Sigmoid colon (tissue), 6 donors: ENCODE measurements at regions not wholly inside any gene's neighbourhood (a gene's known extent, or its start where the extent isn't known, plus 50 kb on each side); places are given as distances from the start of the nearest gene placed in this dataset.

Source experiments
- DNase-seq: peaks from one replicate; pipeline ENCODE4 v3.0.0-alpha.2; 2019
- H3K27ac ChIP-seq, 4 donors: fragments of 200-600 bp; sonication (generic); one replicate each; pipeline ENCODE4 v1.5.1; 2016 to 2019; ENCODE audit warnings: mild to moderate bottlenecking in 1 of 4
- H3K27me3 ChIP-seq, 3 donors: fragments of 200-600 bp; sonication (generic); one replicate each; pipeline ENCODE4 v1.5.1; 2019; ENCODE audit warnings: mild to moderate bottlenecking in 1 of 3
- H3K36me3 ChIP-seq, 4 donors: fragments of 200-600 bp; sonication (generic); one replicate each; pipeline ENCODE4 v1.5.1; 2016 to 2019
- H3K4me1 ChIP-seq, 4 donors: fragments of 200-600 bp; sonication (generic); one replicate each; pipeline ENCODE4 v1.5.1; 2017 to 2019
- H3K4me3 ChIP-seq, 4 donors: fragments of 200-600 bp; sonication (generic); one replicate each; pipeline ENCODE4 v1.5.1; 2017 to 2019; ENCODE audit warnings: mild to moderate bottlenecking in 2 of 4, moderate library complexity in 1 of 4
- H3K9me3 ChIP-seq, 4 donors: fragments of 200-600 bp in 3 of 4; sonication (generic) in 3 of 4; one replicate each; pipeline versions ENCODE4 v1.5.1 to v1.6.1; 2013 to 2019
- CTCF ChIP-seq, 4 experiments: fragments of 450-650 bp in 3 of 4; fragments of 200-600 bp in 1 of 4; IDR thresholded peaks; one replicate each; pipeline ENCODE4 v1.5.1; 2016 to 2019; ENCODE audit warnings: antibody characterized with exemption in 4 of 4, mild to moderate bottlenecking in 3 of 4, moderate library complexity in 2 of 4
- EP300 ChIP-seq, 4 donors: sonication (generic); formaldehyde crosslinking; IDR thresholded peaks; one replicate each; pipeline ENCODE4 v1.6.1; 2017; ENCODE audit warnings: antibody characterized with exemption in 4 of 4
- POLR2A ChIP-seq, 2 donors: fragments of 450-650 bp; IDR thresholded peaks; one replicate each; pipeline ENCODE4 v1.6.1; 2016; ENCODE audit warnings: antibody characterized with exemption in 2 of 2, mild to moderate bottlenecking in 2 of 2, moderate library complexity in 2 of 2
- POLR2AphosphoS5 ChIP-seq, 4 donors: sonication (generic); formaldehyde crosslinking; IDR thresholded peaks; one replicate each; pipeline ENCODE4 v1.6.1; 2017; ENCODE audit warnings: antibody characterized with exemption in 4 of 4
- WGBS, 2 donors: extraction: QIAGEN DNeasy Blood & Tissue Kit; methylation state at CpG; one replicate each; pipeline ENCODE4 v1.1.7; 2013; 5-methylcytosine and 5-hydroxymethylcytosine counted together
- intact Hi-C: fragments of 100-400 bp; cut with DNase I; formaldehyde crosslinking; loops from one replicate; pipeline ENCODE4 v1.15.1; 2023
- donor health status: healthy with polysubstance abuse.
- donor health status: healthy.

- no peak overlapping the region for H3K27ac ChIP-seq
- intact Hi-C loops = no loop called here
- H3K4me3 ChIP-seq = no peak overlapping the region
- TF ChIP-seq CTCF (IDR thresholded peaks at IDR 0.05) (no peak), POLR2AphosphoS5 (IDR thresholded peaks at IDR 0.05) (no peak), POLR2A (IDR thresholded peaks at IDR 0.05) (no peak), EP300 (IDR thresholded peaks at IDR 0.05) (no peak)
- DNase-seq = no peak
- no peaks in the 10 kb centered on the region for H3K4me1 ChIP-seq
- no peaks in the 10 kb centered on the region for H3K36me3 ChIP-seq
- H3K27me3 ChIP-seq = no peaks in the 10 kb centered on the region
- WGBS, 2 donors = 61 to 73% methylated on average over 2 of the region's 2 CpGs
- no peaks in the 10 kb centered on the region for H3K9me3 ChIP-seq
Observed at GRCh38 chr6:87824958-87825491, 123.0 kb upstream of the AKIRIN2 start.

- intact Hi-C loops = no loop called here
- Histone ChIP-seq H3K4me1 (no peaks in the 10 kb centered on the region), H3K4me3 (no peak overlapping the region), H3K36me3 (no peaks in the 10 kb centered on the region), H3K9me3 (no peaks in the 10 kb centered on the region), H3K27ac (no peak overlapping the region), H3K27me3 (no peaks in the 10 kb centered on the region)
- TF ChIP-seq EP300 (IDR thresholded peaks at IDR 0.05) (no peak), POLR2AphosphoS5 (IDR thresholded peaks at IDR 0.05) (no peak), POLR2A (IDR thresholded peaks at IDR 0.05) (no peak), CTCF (IDR thresholded peaks at IDR 0.05) (no peak)
- DNase-seq = no peak
Observed at GRCh38 chr6:87822011-87822410, 120.0 kb upstream of the AKIRIN2 start.

- H3K4me1 ChIP-seq = no peaks in the 10 kb centered on the region
- no peaks in the 10 kb centered on the region for H3K9me3 ChIP-seq
- TF ChIP-seq POLR2AphosphoS5 (IDR thresholded peaks at IDR 0.05) (no peak), POLR2A (IDR thresholded peaks at IDR 0.05) (no peak), EP300 (IDR thresholded peaks at IDR 0.05) (no peak), CTCF (IDR thresholded peaks at IDR 0.05) (no peak)
- intact Hi-C loops = no loop called here
- no peak overlapping the region for H3K4me3 ChIP-seq
- 93 to 97% methylated on average over 7 of the region's 7 CpGs for WGBS, 2 donors
- no peak overlapping the region for H3K27ac ChIP-seq
- DNase-seq = no peak
- no peaks in the 10 kb centered on the region for H3K27me3 ChIP-seq
- H3K36me3 ChIP-seq = no peaks in the 10 kb centered on the region
Observed at GRCh38 chr6:87820343-87820984, 118.4 kb upstream of the AKIRIN2 start.

- Histone ChIP-seq H3K4me3 (no peak overlapping the region), H3K27ac (no peak overlapping the region), H3K36me3 (no peaks in the 10 kb centered on the region), H3K4me1 (no peaks in the 10 kb centered on the region), H3K9me3 (no peaks in the 10 kb centered on the region), H3K27me3 (no peaks in the 10 kb centered on the region)
- TF ChIP-seq CTCF (IDR thresholded peaks at IDR 0.05) (no peak), POLR2AphosphoS5 (IDR thresholded peaks at IDR 0.05) (no peak), EP300 (IDR thresholded peaks at IDR 0.05) (no peak), POLR2A (IDR thresholded peaks at IDR 0.05) (no peak)
- DNase-seq = no peak
- intact Hi-C loops = no loop called here
- 84% methylated on average over 1 of the region's 1 CpG for WGBS, 2 donors
Observed at GRCh38 chr6:87817183-87817582, 115.2 kb upstream of the AKIRIN2 start.

- no peak overlapping the region for H3K4me3 ChIP-seq
- no peak for TF ChIP-seq CTCF (IDR thresholded peaks at IDR 0.05)
- no peak for TF ChIP-seq POLR2A (IDR thresholded peaks at IDR 0.05)
- no peak for TF ChIP-seq POLR2AphosphoS5 (IDR thresholded peaks at IDR 0.05)
- no peak for TF ChIP-seq EP300 (IDR thresholded peaks at IDR 0.05)
- no peaks in the 10 kb centered on the region for H3K36me3 ChIP-seq
- no peaks in the 10 kb centered on the region for H3K27me3 ChIP-seq
- H3K27ac ChIP-seq = no peak overlapping the region
- no peak for DNase-seq
- no peaks in the 10 kb centered on the region for H3K4me1 ChIP-seq
- no peaks in the 10 kb centered on the region for H3K9me3 ChIP-seq
- WGBS, 2 donors = 55 to 83% methylated on average over 1 of the region's 1 CpG
- intact Hi-C loops = no loop called here
Observed at GRCh38 chr6:87815449-87815848, 113.4 kb upstream of the AKIRIN2 start.
